Cardiac muscle cell (in vitro differentiated cells and primary cell): ENCODE measurements at regions not wholly inside any gene's neighbourhood (a gene's known extent, or its start where the extent isn't known, plus 50 kb on each side); places are given as distances from the start of the nearest gene placed in this dataset.
A peak's percentile ranks its signal among the peaks of the same experiment; 100 is the strongest.

Source experiments
- DNase-seq, 2 donors: peaks; one replicate each; pipeline versions ENCODE4 v3.0.0 to v3.0.0-alpha.2; 2010 to 2017; ENCODE audit warnings: low read depth in 1 of 2, low spot score in 1 of 2
- H3K27ac ChIP-seq: fragments of 200-600 bp; sonication (generic); 2 replicates; pipeline ENCODE4 v1.5.1; 2016
- H3K27me3 ChIP-seq: fragments of 200-600 bp; sonication (generic); 2 replicates; pipeline ENCODE4 v1.6.0; 2016; ENCODE audit warnings: control low read depth
- H3K36me3 ChIP-seq: fragments of 200-600 bp; sonication (generic); 2 replicates; pipeline ENCODE4 v1.5.1; 2016; ENCODE audit warnings: control low read depth
- H3K4me1 ChIP-seq: fragments of 200-600 bp; sonication (generic); 2 replicates; pipeline ENCODE4 v1.8.1; 2017; ENCODE audit warnings: low read depth, mild to moderate bottlenecking, mixed run types
- H3K4me3 ChIP-seq: fragments of 200-600 bp; sonication (generic); 2 replicates; pipeline ENCODE4 v1.5.1; 2016; ENCODE audit warnings: mild to moderate bottlenecking
- H3K9me3 ChIP-seq: fragments of 200-600 bp; sonication (generic); 2 replicates; pipeline ENCODE4 v1.5.1; 2017; ENCODE audit warnings: low read depth, mild to moderate bottlenecking, control low read depth
- TF ChIP-seq, protein P1 (sequence below): IDR thresholded peaks from 2 replicates; pipeline ENCODE4 v1.5.1; 2012; ENCODE audit warnings: low read depth, mild to moderate bottlenecking, low read length

DNA sequence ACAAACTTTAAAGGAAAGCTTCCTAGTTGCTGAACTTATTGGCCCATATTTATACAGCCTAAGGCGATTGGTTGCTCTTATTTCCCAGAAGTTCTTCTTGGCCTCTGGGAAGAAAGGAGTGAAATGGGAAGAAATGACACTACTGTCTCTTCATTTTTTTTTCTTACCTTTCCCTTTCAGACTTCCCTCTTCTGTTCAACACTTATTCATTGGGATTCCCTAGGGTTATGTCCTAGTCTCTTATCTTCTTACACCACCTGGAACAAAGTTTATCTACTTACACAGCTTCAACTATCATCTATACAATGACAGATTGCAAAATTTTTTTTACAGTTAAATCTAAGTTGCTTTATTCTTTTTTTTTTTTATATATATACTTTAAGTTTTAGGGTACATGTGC lies 68.0 kb downstream of the SNX12 start:
- DNase-seq, result no peak
- Histone ChIP-seq H3K4me1 (no peaks in the 10 kb centered on the region), H3K36me3 (no peaks in the 10 kb centered on the region), H3K27me3 (no peaks in the 10 kb centered on the region), H3K9me3 (no peaks in the 10 kb centered on the region), H3K27ac (no peak overlapping the region), H3K4me3 (no peak overlapping the region)
- TF ChIP-seq, protein P1, sequence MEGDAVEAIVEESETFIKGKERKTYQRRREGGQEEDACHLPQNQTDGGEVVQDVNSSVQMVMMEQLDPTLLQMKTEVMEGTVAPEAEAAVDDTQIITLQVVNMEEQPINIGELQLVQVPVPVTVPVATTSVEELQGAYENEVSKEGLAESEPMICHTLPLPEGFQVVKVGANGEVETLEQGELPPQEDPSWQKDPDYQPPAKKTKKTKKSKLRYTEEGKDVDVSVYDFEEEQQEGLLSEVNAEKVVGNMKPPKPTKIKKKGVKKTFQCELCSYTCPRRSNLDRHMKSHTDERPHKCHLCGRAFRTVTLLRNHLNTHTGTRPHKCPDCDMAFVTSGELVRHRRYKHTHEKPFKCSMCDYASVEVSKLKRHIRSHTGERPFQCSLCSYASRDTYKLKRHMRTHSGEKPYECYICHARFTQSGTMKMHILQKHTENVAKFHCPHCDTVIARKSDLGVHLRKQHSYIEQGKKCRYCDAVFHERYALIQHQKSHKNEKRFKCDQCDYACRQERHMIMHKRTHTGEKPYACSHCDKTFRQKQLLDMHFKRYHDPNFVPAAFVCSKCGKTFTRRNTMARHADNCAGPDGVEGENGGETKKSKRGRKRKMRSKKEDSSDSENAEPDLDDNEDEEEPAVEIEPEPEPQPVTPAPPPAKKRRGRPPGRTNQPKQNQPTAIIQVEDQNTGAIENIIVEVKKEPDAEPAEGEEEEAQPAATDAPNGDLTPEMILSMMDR, result no peak

DNA sequence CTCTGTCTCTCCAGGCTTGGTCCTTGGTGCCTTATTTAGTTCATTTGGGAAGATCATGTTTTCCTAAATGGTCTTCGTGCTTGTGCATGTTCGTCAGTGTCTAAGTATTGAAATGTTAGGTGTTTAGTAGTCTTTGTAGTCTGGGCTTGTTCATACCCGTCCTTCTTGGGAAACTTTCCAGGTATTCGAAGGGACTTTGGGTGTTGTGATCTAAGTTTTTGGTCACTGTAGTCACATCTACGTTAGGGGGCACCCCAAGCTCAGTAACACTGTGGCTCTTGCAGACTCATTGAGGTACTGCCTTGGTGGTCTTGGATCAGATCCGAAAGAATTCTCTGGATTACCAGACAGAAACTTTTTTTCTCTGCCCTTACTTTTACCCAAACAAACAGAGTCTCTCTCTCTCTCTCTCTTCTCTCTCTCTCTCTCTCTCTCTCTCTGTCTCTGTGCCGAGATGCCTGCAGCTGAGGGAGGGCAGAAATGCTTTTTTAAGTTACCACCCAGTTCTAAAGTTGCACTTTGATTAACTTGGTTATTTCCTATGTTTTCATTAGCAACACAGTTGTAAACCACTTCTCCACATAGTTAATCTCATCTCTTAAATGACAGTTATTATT lies 67.6 kb upstream of the SLC7A3 start:
- no peaks in the 10 kb centered on the region for H3K4me1 ChIP-seq
- no peak overlapping the region for H3K27ac ChIP-seq
- DNase-seq, result peak; percentile 51 to 73
- no peak overlapping the region for H3K4me3 ChIP-seq
- H3K27me3 ChIP-seq, result no peaks in the 10 kb centered on the region
- TF ChIP-seq, protein P1, result peak; percentile 49
- H3K9me3 ChIP-seq, result no peaks in the 10 kb centered on the region
- no peaks in the 10 kb centered on the region for H3K36me3 ChIP-seq

DNA sequence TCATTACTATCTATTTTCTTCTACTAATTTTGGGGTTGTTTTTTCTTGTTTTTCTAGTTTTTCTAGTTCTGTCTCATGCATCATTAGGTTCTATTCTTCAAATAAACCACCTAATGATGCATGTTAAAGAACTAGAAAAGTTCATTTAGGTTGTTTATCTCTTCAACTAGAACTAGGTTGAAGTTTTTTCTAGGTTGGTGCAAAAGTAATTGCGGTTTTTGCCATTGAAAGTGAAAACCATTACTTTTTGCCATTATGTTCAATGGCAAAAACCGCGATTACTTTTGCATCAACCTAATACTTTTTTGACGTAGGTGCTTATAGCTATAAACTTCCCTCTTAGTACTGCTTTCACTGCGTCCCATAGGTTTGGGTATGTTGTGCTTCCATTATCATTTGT lies 64.4 kb upstream of the SLC7A3 start:
- TF ChIP-seq, protein P1, result no peak
- no peak overlapping the region for H3K27ac ChIP-seq
- no peaks in the 10 kb centered on the region for H3K9me3 ChIP-seq
- no peaks in the 10 kb centered on the region for H3K36me3 ChIP-seq
- no peak for DNase-seq
- no peaks in the 10 kb centered on the region for H3K27me3 ChIP-seq
- no peak overlapping the region for H3K4me3 ChIP-seq
- H3K4me1 ChIP-seq, result no peaks in the 10 kb centered on the region

DNA sequence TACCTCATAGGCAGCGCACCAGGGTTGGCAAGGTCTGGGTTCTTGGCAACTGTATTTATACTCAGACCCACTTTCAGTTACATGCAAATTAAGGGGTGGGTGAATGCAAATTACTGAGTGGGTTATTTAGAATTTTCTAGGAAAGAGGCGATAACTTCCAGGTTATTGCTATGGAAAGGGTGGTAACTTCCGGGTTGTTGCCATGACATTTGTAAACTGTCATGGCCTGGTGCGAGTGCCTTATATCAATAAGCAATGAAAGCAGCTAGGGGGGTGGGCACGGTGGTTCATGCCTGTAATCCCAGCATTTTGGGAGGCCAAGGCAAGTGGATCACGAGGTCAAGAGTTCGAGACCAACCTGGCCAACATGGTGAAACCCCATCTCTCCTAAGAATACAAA lies 57.5 kb upstream of the SLC7A3 start:
- H3K4me1 ChIP-seq, result no peaks in the 10 kb centered on the region
- no peak overlapping the region for H3K4me3 ChIP-seq
- no peaks in the 10 kb centered on the region for H3K27me3 ChIP-seq
- H3K9me3 ChIP-seq, result no peaks in the 10 kb centered on the region
- no peaks in the 10 kb centered on the region for H3K36me3 ChIP-seq
- H3K27ac ChIP-seq, result no peak overlapping the region
- no peak for DNase-seq
- TF ChIP-seq, protein P1, result no peak
